IPS-20b (cell line): ENCODE measurements at regions not wholly inside any gene's neighbourhood (a gene's known extent, or its start where the extent isn't known, plus 50 kb on each side); places are given as distances from the start of the nearest gene placed in this dataset.

Experiments
- H3K27ac ChIP-seq: one replicate; pipeline ENCODE4 v1.5.1; 2013; ENCODE audit warnings: low read length
- H3K27me3 ChIP-seq: 2 replicates; pipeline ENCODE4 v1.6.1; 2013; ENCODE audit warnings: mild to moderate bottlenecking, low read length, inconsistent platforms; ENCODE audit not compliant: insufficient read depth
- H3K36me3 ChIP-seq: 2 replicates; pipeline ENCODE4 v1.6.1; 2013; ENCODE audit warnings: low read depth, mild to moderate bottlenecking, inconsistent platforms, low read length, moderate library complexity; ENCODE audit not compliant: insufficient read depth
- H3K4me1 ChIP-seq: 2 replicates; pipeline ENCODE4 v1.6.1; 2013; ENCODE audit warnings: mild to moderate bottlenecking, control low read depth, inconsistent platforms, low read length, moderate library complexity; ENCODE audit not compliant: insufficient read depth
- H3K4me3 ChIP-seq: 2 replicates; pipeline ENCODE4 v1.5.1; 2013; ENCODE audit warnings: mild to moderate bottlenecking, low read length, inconsistent platforms
- H3K9ac ChIP-seq: 2 replicates; pipeline ENCODE4 v1.6.1; 2013; ENCODE audit warnings: low read depth, mild to moderate bottlenecking, inconsistent platforms, low read length, moderate library complexity
- H3K9me3 ChIP-seq: 2 replicates; pipeline ENCODE4 v1.6.1; 2013; ENCODE audit warnings: mild to moderate bottlenecking, low read depth, low read length, inconsistent platforms; ENCODE audit not compliant: insufficient read depth

DNA sequence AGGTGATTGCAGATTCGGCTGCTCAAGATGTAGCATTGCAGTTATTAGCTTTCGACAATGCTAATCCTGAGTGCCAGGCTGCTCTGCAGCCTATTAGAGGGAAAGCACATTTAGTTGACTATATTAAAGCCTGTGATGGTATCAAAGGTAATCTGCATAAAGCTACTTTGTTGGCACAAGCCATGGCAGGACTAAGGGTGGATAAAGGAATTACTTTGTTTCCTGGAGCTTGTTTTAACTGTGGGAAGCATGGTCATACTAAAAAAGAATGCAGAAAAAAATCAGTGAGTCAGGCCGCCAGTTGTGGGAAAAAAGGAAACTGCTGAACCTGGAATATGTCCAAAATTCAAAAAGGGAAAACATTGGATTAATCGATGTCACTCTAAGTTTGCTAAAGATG is 154.9 kb upstream of the TECRL start:
- Histone ChIP-seq H3K36me3 (no peaks in the 10 kb centered on the region), H3K9me3 (no peaks in the 10 kb centered on the region), H3K4me1 (no peaks in the 10 kb centered on the region), H3K4me3 (no peak overlapping the region), H3K27ac (no peak overlapping the region), H3K9ac (no peak overlapping the region), H3K27me3 (no peaks in the 10 kb centered on the region)

DNA sequence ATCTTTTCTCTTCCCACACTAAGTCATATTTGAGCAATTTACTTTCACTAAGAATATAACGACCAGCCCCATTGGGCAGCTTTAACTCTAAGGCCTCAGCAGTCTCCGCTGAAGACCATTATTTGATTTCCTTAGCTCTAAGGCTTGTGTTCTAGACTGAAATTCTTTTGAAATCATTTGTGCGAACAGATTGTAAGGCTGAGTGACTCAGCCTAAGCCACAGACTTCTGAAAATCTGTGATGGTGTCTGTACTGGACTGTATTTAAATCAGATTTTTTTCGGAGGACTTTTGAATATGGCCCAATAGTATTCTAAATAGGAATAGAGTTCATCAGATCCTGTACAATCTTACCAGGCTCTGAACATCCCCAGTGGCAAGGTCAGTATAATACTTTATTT is 150.3 kb upstream of the TECRL start:
- Histone ChIP-seq H3K4me3 (no peak overlapping the region), H3K36me3 (no peaks in the 10 kb centered on the region), H3K9ac (no peak overlapping the region), H3K4me1 (no peaks in the 10 kb centered on the region), H3K27ac (no peak overlapping the region), H3K9me3 (no peaks in the 10 kb centered on the region), H3K27me3 (no peaks in the 10 kb centered on the region)

DNA sequence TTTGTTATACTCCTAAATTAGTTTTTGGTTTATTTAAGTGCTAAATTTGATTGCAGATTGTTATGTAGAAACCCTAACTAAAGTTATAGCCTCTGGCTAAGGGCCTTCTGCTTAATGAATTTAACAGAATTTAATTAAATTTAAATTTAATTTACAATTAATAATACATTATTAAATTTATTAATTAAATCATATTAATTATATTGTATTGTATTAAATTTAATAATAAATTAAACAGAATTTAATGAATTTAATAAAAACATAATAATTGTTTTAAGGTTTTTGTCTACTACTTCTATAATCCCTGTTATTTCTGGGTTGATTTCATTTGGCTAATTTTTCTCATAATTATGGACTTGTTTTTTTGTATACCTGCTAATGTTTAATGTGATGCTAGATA is 141.9 kb upstream of the TECRL start:
- H3K36me3 ChIP-seq: no peaks in the 10 kb centered on the region
- H3K27me3 ChIP-seq: no peaks in the 10 kb centered on the region
- no peaks in the 10 kb centered on the region for H3K4me1 ChIP-seq
- no peaks in the 10 kb centered on the region for H3K9me3 ChIP-seq
- H3K9ac ChIP-seq: no peak overlapping the region
- no peak overlapping the region for H3K27ac ChIP-seq
- no peak overlapping the region for H3K4me3 ChIP-seq

DNA sequence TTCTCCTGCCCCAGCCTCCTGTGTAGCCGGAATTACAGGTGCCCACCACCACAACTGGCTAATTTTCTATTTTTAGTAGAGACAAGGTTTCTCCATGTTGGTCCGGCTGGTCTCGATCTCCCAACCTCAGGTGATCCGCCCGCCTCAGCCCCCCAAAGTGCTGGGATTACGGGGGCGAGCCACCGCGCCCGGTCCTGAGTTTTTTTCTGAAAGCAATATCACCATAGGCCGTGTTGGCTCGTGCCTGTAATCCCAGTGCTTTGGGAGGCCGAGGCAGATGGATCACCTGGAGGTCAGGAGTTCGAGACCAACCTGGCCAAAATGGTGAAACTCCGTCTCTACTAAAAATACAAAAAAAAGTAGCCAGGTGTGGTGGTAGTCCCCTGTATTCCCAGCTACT is 136.3 kb upstream of the TECRL start:
- H3K9ac ChIP-seq: no peak overlapping the region
- H3K27me3 ChIP-seq: no peaks in the 10 kb centered on the region
- H3K36me3 ChIP-seq: no peaks in the 10 kb centered on the region
- H3K4me3 ChIP-seq: no peak overlapping the region
- H3K4me1 ChIP-seq: no peaks in the 10 kb centered on the region
- no peak overlapping the region for H3K27ac ChIP-seq
- no peaks in the 10 kb centered on the region for H3K9me3 ChIP-seq

DNA sequence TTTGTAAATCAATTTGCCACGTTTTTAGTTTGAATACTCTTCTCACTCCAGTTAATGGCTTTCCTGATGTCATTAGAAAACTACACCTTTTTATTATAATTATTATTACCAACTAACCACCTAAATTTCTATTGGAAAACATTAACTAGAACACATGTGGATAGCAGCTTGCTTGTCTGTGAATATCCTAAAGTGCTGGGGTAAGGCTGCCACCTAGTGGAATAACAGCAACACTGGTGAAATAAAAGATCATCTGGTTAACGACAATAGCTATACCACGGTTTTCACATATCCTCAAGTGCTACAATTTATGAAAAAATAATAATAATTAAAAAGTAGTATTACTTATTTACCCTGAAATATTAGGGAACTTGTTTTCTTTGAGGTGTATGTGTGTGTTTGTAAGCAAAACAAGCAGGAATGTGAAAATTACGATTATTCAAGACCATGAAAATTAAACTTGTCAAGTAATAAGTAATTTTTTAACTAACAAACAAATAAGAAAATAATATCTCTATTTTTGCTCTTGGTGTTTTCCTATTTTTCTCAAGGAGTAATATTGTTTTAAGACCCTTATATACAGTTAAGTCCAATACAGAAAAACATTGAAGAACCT is 130.1 kb upstream of the TECRL start:
- no peak overlapping the region for H3K27ac ChIP-seq
- H3K9me3 ChIP-seq: no peaks in the 10 kb centered on the region
- H3K9ac ChIP-seq: no peak overlapping the region
- no peaks in the 10 kb centered on the region for H3K36me3 ChIP-seq
- no peaks in the 10 kb centered on the region for H3K27me3 ChIP-seq
- no peak overlapping the region for H3K4me3 ChIP-seq
- H3K4me1 ChIP-seq: no peaks in the 10 kb centered on the region

DNA sequence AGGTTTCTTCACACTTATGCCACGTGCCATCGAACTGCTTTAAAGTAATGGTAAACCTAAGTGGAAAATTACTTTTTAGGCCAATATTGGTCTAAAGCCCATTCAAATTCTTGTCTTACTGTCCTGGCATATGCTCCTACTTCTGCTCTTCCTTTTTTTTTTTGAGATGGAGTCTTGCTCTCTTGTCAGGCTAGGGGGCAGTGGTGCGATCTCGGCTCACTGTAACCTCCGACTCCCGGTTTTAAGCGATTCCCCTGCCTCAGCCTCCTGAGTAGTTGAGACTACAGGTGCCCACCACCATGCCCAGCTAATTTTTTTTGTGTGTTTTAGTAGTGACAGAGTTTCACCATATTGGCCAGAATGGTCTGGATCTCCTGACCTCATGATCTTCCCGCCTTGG is 129.0 kb upstream of the TECRL start:
- H3K27me3 ChIP-seq: no peaks in the 10 kb centered on the region
- H3K4me3 ChIP-seq: no peak overlapping the region
- no peaks in the 10 kb centered on the region for H3K36me3 ChIP-seq
- H3K9me3 ChIP-seq: no peaks in the 10 kb centered on the region
- no peak overlapping the region for H3K9ac ChIP-seq
- no peak overlapping the region for H3K27ac ChIP-seq
- no peaks in the 10 kb centered on the region for H3K4me1 ChIP-seq

DNA sequence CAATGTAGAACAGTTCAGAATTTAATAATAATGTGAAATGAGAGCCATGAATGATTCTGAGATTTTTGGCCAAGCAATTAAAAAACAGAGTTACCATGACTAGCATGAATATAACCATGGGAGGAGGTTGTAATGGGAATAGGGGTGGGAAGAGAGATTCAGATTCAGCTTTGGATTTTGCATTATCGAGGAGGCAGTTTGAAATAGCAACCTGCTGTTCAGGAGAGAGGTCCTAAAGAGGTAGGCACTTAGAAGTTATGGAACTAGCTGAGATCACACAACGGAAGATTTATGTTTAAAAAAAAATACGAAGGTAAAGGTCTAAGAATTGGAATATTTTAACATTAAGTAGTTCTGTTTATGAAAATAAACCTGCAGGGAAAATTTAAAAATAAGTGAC is 124.4 kb upstream of the TECRL start:
- Histone ChIP-seq H3K27ac (no peak overlapping the region), H3K4me3 (no peak overlapping the region), H3K27me3 (no peaks in the 10 kb centered on the region), H3K4me1 (no peaks in the 10 kb centered on the region), H3K9ac (no peak overlapping the region), H3K36me3 (no peaks in the 10 kb centered on the region), H3K9me3 (no peaks in the 10 kb centered on the region)

DNA sequence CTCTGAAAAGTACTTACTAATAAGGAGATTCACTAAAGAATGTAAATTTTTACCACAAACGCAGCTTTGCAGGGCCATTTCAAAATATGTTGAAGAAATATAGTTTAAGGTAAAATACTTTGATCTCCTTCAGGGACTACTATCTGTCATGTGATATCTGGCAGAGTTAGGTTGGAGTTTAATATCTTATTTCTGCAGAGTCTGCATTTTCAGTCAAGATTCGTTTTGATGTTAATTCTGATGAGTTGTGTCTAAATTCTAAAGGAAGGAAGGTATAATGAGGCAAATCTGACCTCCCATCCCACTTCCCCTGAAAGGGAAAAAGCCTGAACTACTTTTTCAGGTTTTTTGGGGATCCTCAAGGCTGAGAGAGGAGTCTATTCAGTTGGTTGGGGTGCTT is 123.9 kb upstream of the TECRL start:
- Histone ChIP-seq H3K9ac (no peak overlapping the region), H3K36me3 (no peaks in the 10 kb centered on the region), H3K27ac (no peak overlapping the region), H3K27me3 (no peaks in the 10 kb centered on the region), H3K4me3 (no peak overlapping the region), H3K9me3 (no peaks in the 10 kb centered on the region), H3K4me1 (no peaks in the 10 kb centered on the region)

DNA sequence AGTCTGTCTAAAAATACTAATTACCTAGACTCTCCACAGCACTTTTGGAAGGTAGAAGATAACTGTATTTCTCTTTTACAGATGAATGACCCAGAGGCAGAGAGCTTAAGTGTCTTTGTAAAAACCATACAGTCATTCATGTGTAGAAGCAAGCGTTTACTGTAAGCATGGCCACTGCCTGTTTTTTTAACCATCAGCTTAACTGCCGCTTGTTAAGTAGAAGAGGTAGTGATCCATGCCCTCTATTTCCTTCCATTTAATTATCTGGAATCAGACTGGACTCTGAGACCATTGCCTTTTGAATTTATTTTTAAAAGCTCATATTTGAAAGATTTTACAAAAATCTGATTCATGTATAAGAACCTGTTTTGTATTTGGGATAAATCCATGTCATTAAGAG is 111.2 kb upstream of the TECRL start:
- no peak overlapping the region for H3K4me3 ChIP-seq
- no peaks in the 10 kb centered on the region for H3K36me3 ChIP-seq
- no peak overlapping the region for H3K9ac ChIP-seq
- no peaks in the 10 kb centered on the region for H3K9me3 ChIP-seq
- H3K27ac ChIP-seq: no peak overlapping the region
- H3K27me3 ChIP-seq: no peaks in the 10 kb centered on the region
- H3K4me1 ChIP-seq: no peaks in the 10 kb centered on the region

DNA sequence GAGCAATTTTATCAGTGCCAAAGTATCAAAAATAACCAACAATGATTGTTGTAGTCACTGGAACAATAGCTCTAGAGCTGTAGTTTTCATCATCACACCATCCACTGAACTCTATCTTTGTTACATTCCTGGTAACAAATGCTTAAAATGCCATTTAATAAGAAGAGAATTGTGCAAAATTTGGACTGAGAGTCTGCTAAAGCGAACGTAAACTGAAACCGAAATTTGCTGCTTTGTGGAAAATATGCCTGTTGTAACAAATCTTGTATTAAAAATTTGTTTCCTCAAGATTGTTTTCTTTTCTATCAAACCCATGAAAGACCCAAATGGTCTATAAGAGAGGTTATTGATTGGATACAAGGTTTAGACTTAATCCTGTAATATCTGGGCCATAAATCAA is 109.3 kb upstream of the TECRL start:
- H3K27ac ChIP-seq: no peak overlapping the region
- no peaks in the 10 kb centered on the region for H3K36me3 ChIP-seq
- no peak overlapping the region for H3K9ac ChIP-seq
- no peak overlapping the region for H3K4me3 ChIP-seq
- no peaks in the 10 kb centered on the region for H3K9me3 ChIP-seq
- no peaks in the 10 kb centered on the region for H3K4me1 ChIP-seq
- no peaks in the 10 kb centered on the region for H3K27me3 ChIP-seq

DNA sequence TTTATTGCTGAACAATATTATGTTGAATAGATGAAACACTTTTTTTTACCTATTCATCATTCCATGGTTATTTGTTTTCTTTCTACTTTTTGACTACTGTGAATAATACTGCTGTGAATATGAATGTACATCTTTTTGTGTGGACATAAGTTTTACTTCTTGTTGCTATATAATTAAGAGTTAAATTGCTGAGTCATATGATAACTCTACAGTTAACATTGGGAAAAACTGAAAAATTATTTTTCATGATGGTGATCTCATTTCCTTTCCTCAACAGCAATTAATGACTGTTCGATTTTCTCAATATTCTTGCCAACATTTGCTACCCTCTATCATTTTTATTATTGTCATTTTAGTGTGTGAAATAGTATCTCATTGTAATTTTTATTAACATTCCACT is 106.9 kb upstream of the TECRL start:
- H3K9ac ChIP-seq: no peak overlapping the region
- H3K36me3 ChIP-seq: no peaks in the 10 kb centered on the region
- H3K27ac ChIP-seq: no peak overlapping the region
- no peaks in the 10 kb centered on the region for H3K9me3 ChIP-seq
- H3K4me3 ChIP-seq: no peak overlapping the region
- no peaks in the 10 kb centered on the region for H3K4me1 ChIP-seq
- no peaks in the 10 kb centered on the region for H3K27me3 ChIP-seq

DNA sequence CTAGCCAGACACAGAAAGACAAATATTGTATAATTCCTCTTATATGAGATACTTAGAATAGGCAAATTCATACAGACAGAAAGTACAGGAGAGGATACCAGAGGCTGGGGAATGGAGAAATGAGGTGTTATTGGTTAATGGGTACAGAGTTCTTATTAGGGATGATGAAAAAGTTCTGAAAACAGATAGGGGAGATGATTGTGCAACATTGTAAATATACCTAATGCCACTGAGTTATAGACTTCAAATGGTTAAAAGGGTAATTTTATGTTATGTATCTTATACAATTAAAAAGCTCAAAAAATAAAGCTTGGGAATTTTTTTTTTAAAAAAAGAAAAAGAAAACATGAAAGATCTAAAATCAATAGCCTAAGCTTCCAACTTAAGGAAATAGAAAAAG is 98.8 kb upstream of the TECRL start:
- Histone ChIP-seq H3K4me1 (no peaks in the 10 kb centered on the region), H3K9ac (no peak overlapping the region), H3K4me3 (no peak overlapping the region), H3K36me3 (no peaks in the 10 kb centered on the region), H3K9me3 (no peaks in the 10 kb centered on the region), H3K27ac (no peak overlapping the region), H3K27me3 (no peaks in the 10 kb centered on the region)
